ENCODE measurements at regions not wholly inside any gene's neighbourhood (a gene's known extent, or its start where the extent isn't known, plus 50 kb on each side); places are given as distances from the start of the nearest gene placed in this dataset.
"Not testable (repeated sequence)": the region's sequence is repeated elsewhere in the genome, so short reads cannot be mapped to it uniquely, and the experiment has no call there.

DNA sequence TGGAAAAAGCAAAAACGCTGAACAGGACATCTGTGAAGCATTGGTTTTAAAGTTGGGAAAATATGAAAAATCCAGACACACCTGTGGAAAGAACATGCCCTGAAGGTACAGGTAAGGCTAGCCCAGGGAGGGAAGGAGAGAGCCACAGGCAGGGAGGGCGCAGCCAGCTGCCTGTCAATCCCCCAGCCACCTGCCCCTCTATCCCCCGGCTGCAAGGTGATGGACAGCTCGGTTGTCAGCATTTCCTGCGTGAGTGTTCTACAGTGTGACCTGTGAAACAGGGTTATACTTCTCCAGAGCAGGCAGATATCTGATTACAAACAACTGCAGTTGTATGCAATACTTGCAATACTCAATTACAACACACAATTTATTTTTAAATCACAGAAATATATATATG, 358.1 kb downstream of the SMOC2 start:
- H3K9me3 Mint-ChIP-seq (ENCODE audit: unreplicated experiment) = no peaks in the 10 kb centered on the region
- BruUV-seq (replicated peaks) = no TSS peak
- CTCF ChIA-PET = no interaction called here
- TF ChIP-seq, protein P1, sequence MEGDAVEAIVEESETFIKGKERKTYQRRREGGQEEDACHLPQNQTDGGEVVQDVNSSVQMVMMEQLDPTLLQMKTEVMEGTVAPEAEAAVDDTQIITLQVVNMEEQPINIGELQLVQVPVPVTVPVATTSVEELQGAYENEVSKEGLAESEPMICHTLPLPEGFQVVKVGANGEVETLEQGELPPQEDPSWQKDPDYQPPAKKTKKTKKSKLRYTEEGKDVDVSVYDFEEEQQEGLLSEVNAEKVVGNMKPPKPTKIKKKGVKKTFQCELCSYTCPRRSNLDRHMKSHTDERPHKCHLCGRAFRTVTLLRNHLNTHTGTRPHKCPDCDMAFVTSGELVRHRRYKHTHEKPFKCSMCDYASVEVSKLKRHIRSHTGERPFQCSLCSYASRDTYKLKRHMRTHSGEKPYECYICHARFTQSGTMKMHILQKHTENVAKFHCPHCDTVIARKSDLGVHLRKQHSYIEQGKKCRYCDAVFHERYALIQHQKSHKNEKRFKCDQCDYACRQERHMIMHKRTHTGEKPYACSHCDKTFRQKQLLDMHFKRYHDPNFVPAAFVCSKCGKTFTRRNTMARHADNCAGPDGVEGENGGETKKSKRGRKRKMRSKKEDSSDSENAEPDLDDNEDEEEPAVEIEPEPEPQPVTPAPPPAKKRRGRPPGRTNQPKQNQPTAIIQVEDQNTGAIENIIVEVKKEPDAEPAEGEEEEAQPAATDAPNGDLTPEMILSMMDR (IDR thresholded peaks at IDR 0.05; ENCODE audit: unreplicated experiment) = no peak
- peaks cover 39% of the 10 kb centered on the region for H3K27me3 Mint-ChIP-seq (ENCODE audit: insufficient read depth, unreplicated experiment)
- POLR2A ChIA-PET = no interaction called here
- no peaks in the 10 kb centered on the region for H3K36me3 Mint-ChIP-seq (ENCODE audit: insufficient read depth, unreplicated experiment)
- peaks cover 6% of the 10 kb centered on the region for H3K4me1 Mint-ChIP-seq (ENCODE audit: insufficient read depth, unreplicated experiment)
- no peak for DNase-seq (ENCODE audit: unreplicated experiment)
- H3K4me3 Mint-ChIP-seq (ENCODE audit: unreplicated experiment) = no peak overlapping the region
- intact Hi-C loops (cut with micrococcal nuclease) = no loop called here
- H3K27ac Mint-ChIP-seq (ENCODE audit: low read depth, unreplicated experiment) = no peak overlapping the region

DNA sequence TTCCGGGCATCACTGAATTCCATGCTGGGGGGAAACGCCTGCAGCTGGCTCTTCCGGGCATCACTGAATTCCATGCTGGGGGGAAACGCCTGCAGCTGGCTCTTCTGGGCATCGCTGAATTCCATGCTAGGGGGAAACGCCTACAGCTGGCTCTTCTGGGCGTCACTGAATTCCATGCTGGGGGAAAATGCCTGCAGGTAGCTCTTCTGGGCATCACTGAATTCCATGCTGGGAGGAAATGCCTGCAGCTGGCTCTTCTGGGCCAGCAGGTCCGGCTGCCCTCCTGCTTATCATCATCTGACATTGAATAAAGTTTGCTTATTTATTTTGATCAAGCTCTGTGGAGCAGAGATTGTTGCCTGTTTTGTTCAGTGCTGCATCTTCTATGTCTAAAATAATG, 355.1 kb downstream of the SMOC2 start:
- H3K4me1 Mint-ChIP-seq (ENCODE audit: insufficient read depth, unreplicated experiment) = no peaks in the 10 kb centered on the region
- ChIA-PET CTCF (no interaction called here), POLR2A (no interaction called here)
- H3K9me3 Mint-ChIP-seq (ENCODE audit: unreplicated experiment) = no peaks in the 10 kb centered on the region
- no peak overlapping the region for H3K4me3 Mint-ChIP-seq (ENCODE audit: unreplicated experiment)
- no peak for DNase-seq (ENCODE audit: unreplicated experiment)
- peaks cover 13% of the 10 kb centered on the region for H3K27me3 Mint-ChIP-seq (ENCODE audit: insufficient read depth, unreplicated experiment)
- H3K27ac Mint-ChIP-seq (ENCODE audit: low read depth, unreplicated experiment) = no peak overlapping the region
- H3K36me3 Mint-ChIP-seq (ENCODE audit: insufficient read depth, unreplicated experiment) = no peaks in the 10 kb centered on the region
- TF ChIP-seq, protein P1 (IDR thresholded peaks at IDR 0.05; ENCODE audit: unreplicated experiment) = no peak
- intact Hi-C loops (cut with micrococcal nuclease) = no loop called here
- BruUV-seq (replicated peaks) = no TSS peak

DNA sequence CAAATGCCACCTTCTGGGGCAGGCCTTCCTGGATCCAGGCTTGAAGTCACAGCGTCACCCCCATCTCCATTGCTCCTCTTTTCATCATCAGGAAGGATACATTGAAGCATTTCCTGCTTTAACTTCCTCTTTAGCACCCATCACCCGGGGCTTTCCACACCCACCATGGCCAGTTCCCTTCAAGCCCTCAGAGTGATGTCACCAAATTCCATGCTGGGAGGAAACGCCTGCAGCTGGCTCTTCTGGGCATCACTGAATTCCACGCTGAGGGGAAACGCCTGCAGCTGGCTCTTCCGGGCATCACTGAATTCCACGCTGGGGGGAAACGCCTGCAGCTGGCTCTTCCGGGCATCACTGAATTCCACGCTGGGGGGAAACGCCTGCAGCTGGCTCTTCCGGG, 354.6 kb downstream of the SMOC2 start:
- H3K36me3 Mint-ChIP-seq (ENCODE audit: insufficient read depth, unreplicated experiment); CTCF ChIA-PET; intact Hi-C loops (cut with micrococcal nuclease); H3K4me3 Mint-ChIP-seq (ENCODE audit: unreplicated experiment); BruUV-seq (replicated peaks); H3K4me1 Mint-ChIP-seq (ENCODE audit: insufficient read depth, unreplicated experiment); POLR2A ChIA-PET; H3K27ac Mint-ChIP-seq (ENCODE audit: low read depth, unreplicated experiment); DNase-seq (ENCODE audit: unreplicated experiment); H3K9me3 Mint-ChIP-seq (ENCODE audit: unreplicated experiment): not testable (repeated sequence)
- H3K27me3 Mint-ChIP-seq (ENCODE audit: insufficient read depth, unreplicated experiment) = peaks cover 13% of the 10 kb centered on the region

DNA sequence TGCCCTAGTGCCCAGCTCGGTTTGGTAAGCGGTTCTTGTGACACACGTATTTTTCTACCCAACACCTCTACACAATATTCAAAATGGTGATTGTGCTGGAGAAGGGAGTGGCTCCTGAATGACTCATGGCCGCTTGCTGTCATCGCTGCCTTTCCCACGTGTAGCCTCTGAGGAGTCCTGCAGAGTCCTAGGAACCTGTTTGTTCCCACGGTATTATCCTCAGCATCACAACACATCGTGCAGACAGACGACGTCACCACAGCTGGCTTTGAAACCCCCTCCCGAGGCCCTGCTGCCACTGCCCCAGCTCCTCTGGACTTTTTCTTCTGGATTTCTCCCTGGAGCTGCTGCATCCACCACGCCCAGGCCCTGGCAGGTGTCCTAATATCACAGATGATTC, 353.5 kb downstream of the SMOC2 start:
- no TSS peak for BruUV-seq (replicated peaks)
- peaks cover 7% of the 10 kb centered on the region for H3K27me3 Mint-ChIP-seq (ENCODE audit: insufficient read depth, unreplicated experiment)
- intact Hi-C loops (cut with micrococcal nuclease) = no loop called here
- CTCF ChIA-PET = no interaction called here
- H3K9me3 Mint-ChIP-seq (ENCODE audit: unreplicated experiment) = no peaks in the 10 kb centered on the region
- no peaks in the 10 kb centered on the region for H3K36me3 Mint-ChIP-seq (ENCODE audit: insufficient read depth, unreplicated experiment)
- TF ChIP-seq, protein P1 (IDR thresholded peaks at IDR 0.05; ENCODE audit: unreplicated experiment) = no peak
- peak; percentile 42 for DNase-seq (ENCODE audit: unreplicated experiment)
- no peak overlapping the region for H3K4me3 Mint-ChIP-seq (ENCODE audit: unreplicated experiment)
- POLR2A ChIA-PET = no interaction called here
- no peak overlapping the region for H3K27ac Mint-ChIP-seq (ENCODE audit: low read depth, unreplicated experiment)
- H3K4me1 Mint-ChIP-seq (ENCODE audit: insufficient read depth, unreplicated experiment) = no peaks in the 10 kb centered on the region

DNA sequence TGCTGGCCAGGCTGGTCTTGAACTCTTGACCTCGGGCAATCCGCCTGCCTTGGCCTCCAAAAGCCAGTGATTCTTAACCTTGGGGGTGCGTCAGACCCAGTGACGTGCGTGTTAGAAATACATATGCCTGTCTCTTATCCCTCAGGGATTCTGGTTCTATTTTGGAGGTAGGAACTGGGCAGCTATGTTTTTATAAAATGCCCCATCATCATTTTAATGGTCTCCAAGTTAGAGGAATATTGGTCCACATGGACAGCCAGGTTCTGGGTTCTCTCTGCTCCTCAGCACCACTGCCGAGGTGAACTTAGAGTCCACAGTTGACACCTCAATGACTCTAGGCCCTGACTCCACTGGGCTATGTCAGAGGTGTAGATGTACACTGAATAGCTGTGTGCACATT, 352.7 kb downstream of the SMOC2 start:
- no peaks in the 10 kb centered on the region for H3K27me3 Mint-ChIP-seq (ENCODE audit: insufficient read depth, unreplicated experiment)
- H3K27ac Mint-ChIP-seq (ENCODE audit: low read depth, unreplicated experiment) = no peak overlapping the region
- H3K4me1 Mint-ChIP-seq (ENCODE audit: insufficient read depth, unreplicated experiment) = no peaks in the 10 kb centered on the region
- no peak for DNase-seq (ENCODE audit: unreplicated experiment)
- no peak overlapping the region for H3K4me3 Mint-ChIP-seq (ENCODE audit: unreplicated experiment)
- CTCF ChIA-PET = no interaction called here
- peaks cover 7% of the 10 kb centered on the region for H3K9me3 Mint-ChIP-seq (ENCODE audit: unreplicated experiment)
- POLR2A ChIA-PET = no interaction called here
- TF ChIP-seq, protein P1 (IDR thresholded peaks at IDR 0.05; ENCODE audit: unreplicated experiment) = no peak
- intact Hi-C loops (cut with micrococcal nuclease) = no loop called here
- no TSS peak for BruUV-seq (replicated peaks)
- H3K36me3 Mint-ChIP-seq (ENCODE audit: insufficient read depth, unreplicated experiment) = no peaks in the 10 kb centered on the region

All from MCF 10A (cell line).